Left renal pelvis (tissue), 4 donors: ENCODE measurements at regions not wholly inside any gene's neighbourhood (a gene's known extent, or its start where the extent isn't known, plus 50 kb on each side); places are given as distances from the start of the nearest gene placed in this dataset.

Experiments
- DNase-seq, 4 donors: peaks; one replicate each; pipeline ENCODE4 v3.0.0-alpha.2; 2013; ENCODE audit warnings: low read depth in 4 of 4, low spot score in 3 of 4

- DNase-seq = no peak
Measured at GRCh38 chr16:85555719-85556455, 57.2 kb upstream of the GSE1 start.

GRCh38 chr16:85556456-85557082 lies 56.6 kb upstream of the GSE1 start:
- no peak for DNase-seq

GRCh38 chr16:85557083-85557970 lies 55.8 kb upstream of the GSE1 start:
- no peak for DNase-seq

- DNase-seq = no peak
Measured at GRCh38 chr16:85557971-85558657, 55.0 kb upstream of the GSE1 start.

GRCh38 chr16:85560932-85561247 lies 52.2 kb upstream of the GSE1 start:
- DNase-seq = no peak

- no peak for DNase-seq
Measured at GRCh38 chr16:85561248-85562092, 51.7 kb upstream of the GSE1 start.

- no peak for DNase-seq
Measured at GRCh38 chr16:85562093-85562786, 50.9 kb upstream of the GSE1 start.

- no peak for DNase-seq
Measured at GRCh38 chr16:85563034-85563433, 50.1 kb upstream of the GSE1 start.
